Caco-2 (cell line): ENCODE measurements at regions not wholly inside any gene's neighbourhood (a gene's known extent, or its start where the extent isn't known, plus 50 kb on each side); places are given as distances from the start of the nearest gene placed in this dataset.

ENCODE experiments used
- BruUV-seq: library from RNA; stranded (reverse); fragments of 400-500 nt; replicated peaks from 2 replicates; lab custom pipeline; 2021; lab: Mats Ljungman, UMichigan
- CTCF ChIA-PET: fragments of 300-600 bp; sonication (Branson Sonifier 250); formaldehyde crosslinking; loops from one replicate; lab custom pipeline; 2022; ENCODE audit warnings: antibody characterized with exemption; lab: Charles Lee
- POLR2A ChIA-PET: fragments of 300-600 bp; sonication (Branson Sonifier 250); formaldehyde crosslinking; loops from one replicate; lab custom pipeline; 2022; ENCODE audit warnings: antibody characterized with exemption; lab: Charles Lee
- DNase-seq, 2 experiments: peaks; one replicate each; pipeline versions ENCODE4 v3.0.0 to v3.0.0-alpha.2; 2020 to 2022
- H3K27me3 ChIP-seq: replicated peaks from 2 replicates; pipeline ENCODE4 v1.6.0; 2011; ENCODE audit warnings: low read length; ENCODE audit not compliant: control insufficient read depth, insufficient read depth
- H3K36me3 ChIP-seq: 2 replicates; pipeline ENCODE4 v1.5.1; 2011; ENCODE audit warnings: low read length; ENCODE audit not compliant: control insufficient read depth, insufficient read depth
- H3K4me1 ChIP-seq: fragments of 250-450 bp; sonication (Bioruptor Pico); 2 replicates; pipeline ENCODE4 v1.5.1; 2020; ENCODE audit warnings: mild to moderate bottlenecking
- H3K4me3 ChIP-seq: 2 replicates; pipeline ENCODE4 v1.5.1; 2011; ENCODE audit warnings: low read depth, mild to moderate bottlenecking, control low read depth, low read length
- H3K9me3 ChIP-seq: fragments of 250-450 bp; sonication (Bioruptor Pico); 2 replicates; pipeline ENCODE4 v1.5.1; 2020; ENCODE audit warnings: mild to moderate bottlenecking, moderate library complexity
- H3K27ac Mint-ChIP-seq: one replicate; pipeline ENCODE4 v1.8.0; 2022; ENCODE audit warnings: mixed read lengths; ENCODE audit not compliant: unreplicated experiment
- H3K27me3 Mint-ChIP-seq: one replicate; pipeline ENCODE4 v1.8.0; 2022; ENCODE audit warnings: mixed read lengths; ENCODE audit not compliant: insufficient read depth, unreplicated experiment
- H3K36me3 Mint-ChIP-seq: one replicate; pipeline ENCODE4 v1.8.0; 2022; ENCODE audit warnings: mild to moderate bottlenecking, mixed read lengths; ENCODE audit not compliant: insufficient read depth, unreplicated experiment
- H3K4me1 Mint-ChIP-seq: one replicate; pipeline ENCODE4 v1.8.0; 2022; ENCODE audit warnings: low read depth, mixed read lengths; ENCODE audit not compliant: unreplicated experiment
- H3K4me3 Mint-ChIP-seq: one replicate; pipeline ENCODE4 v1.8.0; 2022; ENCODE audit warnings: mild to moderate bottlenecking, moderate library complexity, mixed read lengths; ENCODE audit not compliant: unreplicated experiment
- H3K9me3 Mint-ChIP-seq: one replicate; pipeline ENCODE4 v1.8.0; 2022; ENCODE audit warnings: mixed read lengths; ENCODE audit not compliant: unreplicated experiment
- intact Hi-C: fragments of 100-400 bp; cut with micrococcal nuclease; formaldehyde crosslinking; loops from one replicate; pipeline ENCODE4 v1.10.0; 2022; ENCODE audit not compliant: unreplicated experiment
- TF ChIP-seq, protein P1 (sequence below), 2 experiments: fragments of 200-600 bp in 1 of 2; IDR thresholded peaks; 1 replicate in 1 of 2; 2 replicates in 1 of 2; pipeline versions ENCODE4 v1.5.1 to v1.8.0; 2011 to 2022; ENCODE audit warnings: antibody characterized with exemption in 1 of 2, control low read depth in 1 of 2, inconsistent platforms in 1 of 2, low read depth in 1 of 2, low read length in 1 of 2, mild to moderate bottlenecking in 1 of 2, moderate library complexity in 1 of 2; ENCODE audit not compliant: insufficient read depth in 1 of 2, severe bottlenecking in 1 of 2, unreplicated experiment in 1 of 2

DNA sequence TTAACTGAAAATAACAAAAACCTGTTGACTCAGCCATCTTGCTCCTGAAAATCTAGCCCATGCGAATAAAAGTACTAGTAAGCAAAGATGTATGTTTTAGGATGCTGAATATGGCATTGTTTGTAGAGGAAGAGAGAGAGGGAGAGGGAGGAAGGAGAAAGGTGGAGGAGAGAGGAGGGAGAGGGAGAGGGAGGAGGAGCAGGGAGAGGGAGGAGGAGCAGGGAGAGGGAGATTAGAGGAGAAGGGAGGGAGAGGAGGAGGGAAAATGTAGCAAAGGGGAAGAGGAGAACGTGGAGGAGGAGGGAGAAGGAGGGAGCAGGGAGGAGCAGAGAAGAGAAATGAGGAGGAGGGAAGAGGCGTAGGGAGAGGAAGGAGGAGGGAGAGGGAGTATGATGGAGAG is 324.5 kb upstream of the EEF2KMT start:
- TF ChIP-seq, protein P1, sequence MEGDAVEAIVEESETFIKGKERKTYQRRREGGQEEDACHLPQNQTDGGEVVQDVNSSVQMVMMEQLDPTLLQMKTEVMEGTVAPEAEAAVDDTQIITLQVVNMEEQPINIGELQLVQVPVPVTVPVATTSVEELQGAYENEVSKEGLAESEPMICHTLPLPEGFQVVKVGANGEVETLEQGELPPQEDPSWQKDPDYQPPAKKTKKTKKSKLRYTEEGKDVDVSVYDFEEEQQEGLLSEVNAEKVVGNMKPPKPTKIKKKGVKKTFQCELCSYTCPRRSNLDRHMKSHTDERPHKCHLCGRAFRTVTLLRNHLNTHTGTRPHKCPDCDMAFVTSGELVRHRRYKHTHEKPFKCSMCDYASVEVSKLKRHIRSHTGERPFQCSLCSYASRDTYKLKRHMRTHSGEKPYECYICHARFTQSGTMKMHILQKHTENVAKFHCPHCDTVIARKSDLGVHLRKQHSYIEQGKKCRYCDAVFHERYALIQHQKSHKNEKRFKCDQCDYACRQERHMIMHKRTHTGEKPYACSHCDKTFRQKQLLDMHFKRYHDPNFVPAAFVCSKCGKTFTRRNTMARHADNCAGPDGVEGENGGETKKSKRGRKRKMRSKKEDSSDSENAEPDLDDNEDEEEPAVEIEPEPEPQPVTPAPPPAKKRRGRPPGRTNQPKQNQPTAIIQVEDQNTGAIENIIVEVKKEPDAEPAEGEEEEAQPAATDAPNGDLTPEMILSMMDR (IDR thresholded peaks at IDR 0.05; ENCODE audit: insufficient read depth in 1 of 2, low read depth in 1 of 2, low read length in 1 of 2, severe bottlenecking in 1 of 2, unreplicated experiment in 1 of 2): no peak
- no peaks in the 10 kb centered on the region for H3K9me3 Mint-ChIP-seq
- H3K36me3 ChIP-seq: no peaks in the 10 kb centered on the region
- H3K9me3 ChIP-seq: no peaks in the 10 kb centered on the region
- H3K4me3 ChIP-seq: no peak overlapping the region
- CTCF ChIA-PET: no interaction called here
- no peak overlapping the region for H3K27ac Mint-ChIP-seq
- DNase-seq: no peak
- no peak overlapping the region for H3K4me3 Mint-ChIP-seq
- H3K4me1 Mint-ChIP-seq: no peaks in the 10 kb centered on the region
- intact Hi-C loops: no loop called here
- no TSS peak for BruUV-seq
- H3K36me3 Mint-ChIP-seq: no peaks in the 10 kb centered on the region
- no peaks in the 10 kb centered on the region for H3K27me3 ChIP-seq
- POLR2A ChIA-PET: no interaction called here
- peaks cover 3% of the 10 kb centered on the region for H3K27me3 Mint-ChIP-seq
- H3K4me1 ChIP-seq: no peaks in the 10 kb centered on the region

- Mint-ChIP-seq H3K9me3 (peaks cover 3% of the 10 kb centered on the region), H3K27ac (no peak overlapping the region), H3K4me3 (no peak overlapping the region), H3K27me3 (peaks cover 9% of the 10 kb centered on the region), H3K36me3 (no peaks in the 10 kb centered on the region), H3K4me1 (no peaks in the 10 kb centered on the region)
- intact Hi-C loops: no loop called here
- BruUV-seq: no TSS peak
- Histone ChIP-seq H3K36me3 (no peaks in the 10 kb centered on the region), H3K9me3 (no peaks in the 10 kb centered on the region), H3K4me3 (no peak overlapping the region), H3K27me3 (no peaks in the 10 kb centered on the region), H3K4me1 (no peaks in the 10 kb centered on the region)
- CTCF ChIA-PET: no interaction called here
- POLR2A ChIA-PET: no interaction called here
- TF ChIP-seq, protein P1 (IDR thresholded peaks at IDR 0.05; ENCODE audit: insufficient read depth in 1 of 2, low read depth in 1 of 2, low read length in 1 of 2, severe bottlenecking in 1 of 2, unreplicated experiment in 1 of 2): no peak
- no peak for DNase-seq
These were observed 318.4 kb upstream of the EEF2KMT start for GRCh38 chr16:5416013-5416412.

DNA sequence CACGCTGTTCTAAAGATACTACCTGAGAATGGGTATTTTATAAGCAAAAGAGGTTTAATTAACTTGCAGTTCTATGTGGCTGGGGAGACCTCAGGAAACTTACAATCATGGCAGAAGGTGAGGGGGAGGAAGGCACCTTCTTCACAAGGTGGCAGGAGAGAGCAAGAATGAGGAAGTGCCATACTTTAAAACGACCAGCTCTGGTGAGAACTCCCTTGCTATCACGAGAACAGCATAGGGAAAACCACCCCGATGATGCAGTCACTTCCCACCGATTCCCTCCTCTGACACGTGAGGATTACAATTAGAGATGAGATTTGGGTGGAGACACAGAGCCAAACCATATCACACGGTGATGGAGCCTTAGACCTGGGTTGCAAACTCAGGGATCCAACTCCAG is 317.5 kb upstream of the EEF2KMT start:
- intact Hi-C loops: no loop called here
- no peak overlapping the region for H3K4me3 Mint-ChIP-seq
- Histone ChIP-seq H3K4me3 (no peak overlapping the region), H3K27me3 (no peaks in the 10 kb centered on the region), H3K4me1 (no peaks in the 10 kb centered on the region), H3K9me3 (no peaks in the 10 kb centered on the region), H3K36me3 (no peaks in the 10 kb centered on the region)
- H3K27ac Mint-ChIP-seq: no peak overlapping the region
- no TSS peak for BruUV-seq
- H3K36me3 Mint-ChIP-seq: no peaks in the 10 kb centered on the region
- peaks cover 12% of the 10 kb centered on the region for H3K9me3 Mint-ChIP-seq
- no peak for DNase-seq
- peaks cover 9% of the 10 kb centered on the region for H3K27me3 Mint-ChIP-seq
- ChIA-PET POLR2A (no interaction called here), CTCF (no interaction called here)
- TF ChIP-seq, protein P1 (IDR thresholded peaks at IDR 0.05; ENCODE audit: insufficient read depth in 1 of 2, low read depth in 1 of 2, low read length in 1 of 2, severe bottlenecking in 1 of 2, unreplicated experiment in 1 of 2): no peak
- H3K4me1 Mint-ChIP-seq: no peaks in the 10 kb centered on the region
